ENCODE measurements at regions not wholly inside any gene's neighbourhood (a gene's known extent, or its start where the extent isn't known, plus 50 kb on each side); places are given as distances from the start of the nearest gene placed in this dataset.
"Not testable (repeated sequence)": the region's sequence is repeated elsewhere in the genome, so short reads cannot be mapped to it uniquely, and the experiment has no call there.

GRCh38 chr3:145259166-145259880 is 901.7 kb downstream of the PLOD2 start:
- ATAC-seq (no peak), DNase-seq (no peak)
- POLR2A ChIA-PET, result no interaction called here
- H3K9me3 Mint-ChIP-seq (ENCODE audit: insufficient read depth), result peaks cover 4% of the 10 kb centered on the region
- H3K27ac Mint-ChIP-seq, result no peak overlapping the region
- no peaks in the 10 kb centered on the region for H3K36me3 Mint-ChIP-seq (ENCODE audit: low read depth)
- no peaks in the 10 kb centered on the region for H3K4me1 Mint-ChIP-seq (ENCODE audit: low read depth)
- CTCF ChIA-PET, result interaction anchor here (0.7 kb wide), 1 partner anchor 11 kb away, joined by 3 read pairs; no protein-coding TSS in a partner anchor
- H3K4me3 Mint-ChIP-seq, result no peak overlapping the region
- no peaks in the 10 kb centered on the region for H3K27me3 Mint-ChIP-seq (ENCODE audit: low read depth)

GRCh38 chr3:145263458-145263857 is 897.5 kb downstream of the PLOD2 start:
- H3K27ac Mint-ChIP-seq; CTCF ChIA-PET; H3K4me1 Mint-ChIP-seq (ENCODE audit: low read depth); ATAC-seq; DNase-seq; H3K27me3 Mint-ChIP-seq (ENCODE audit: low read depth); H3K4me3 Mint-ChIP-seq; H3K36me3 Mint-ChIP-seq (ENCODE audit: low read depth); POLR2A ChIA-PET; H3K9me3 Mint-ChIP-seq (ENCODE audit: insufficient read depth): not testable (repeated sequence)

GRCh38 chr3:145266368-145266767 is 894.6 kb downstream of the PLOD2 start:
- ATAC-seq (no peak), DNase-seq (no peak)
- H3K9me3 Mint-ChIP-seq (ENCODE audit: insufficient read depth), result peaks cover 1% of the 10 kb centered on the region
- no peaks in the 10 kb centered on the region for H3K27me3 Mint-ChIP-seq (ENCODE audit: low read depth)
- ChIA-PET CTCF (no interaction called here), POLR2A (no interaction called here)
- no peaks in the 10 kb centered on the region for H3K4me1 Mint-ChIP-seq (ENCODE audit: low read depth)
- H3K27ac Mint-ChIP-seq, result no peak overlapping the region
- no peak overlapping the region for H3K4me3 Mint-ChIP-seq
- no peaks in the 10 kb centered on the region for H3K36me3 Mint-ChIP-seq (ENCODE audit: low read depth)

GRCh38 chr3:145269106-145269505 is 891.9 kb downstream of the PLOD2 start:
- ChIA-PET CTCF (no interaction called here), POLR2A (no interaction called here)
- ATAC-seq (no peak), DNase-seq (no peak)
- no peak overlapping the region for H3K27ac Mint-ChIP-seq
- H3K4me3 Mint-ChIP-seq, result no peak overlapping the region
- H3K4me1 Mint-ChIP-seq (ENCODE audit: low read depth), result no peaks in the 10 kb centered on the region
- H3K27me3 Mint-ChIP-seq (ENCODE audit: low read depth), result no peaks in the 10 kb centered on the region
- no peaks in the 10 kb centered on the region for H3K36me3 Mint-ChIP-seq (ENCODE audit: low read depth)
- peaks cover 6% of the 10 kb centered on the region for H3K9me3 Mint-ChIP-seq (ENCODE audit: insufficient read depth)

GRCh38 chr3:145272684-145273083 is 888.3 kb downstream of the PLOD2 start:
- no peak for ATAC-seq
- CTCF ChIA-PET, result no interaction called here
- no peaks in the 10 kb centered on the region for H3K4me1 Mint-ChIP-seq (ENCODE audit: low read depth)
- H3K4me3 Mint-ChIP-seq, result no peak overlapping the region
- no peak for DNase-seq
- no peak overlapping the region for H3K27ac Mint-ChIP-seq
- H3K27me3 Mint-ChIP-seq (ENCODE audit: low read depth), result no peaks in the 10 kb centered on the region
- peaks cover 14% of the 10 kb centered on the region for H3K9me3 Mint-ChIP-seq (ENCODE audit: insufficient read depth)
- no peaks in the 10 kb centered on the region for H3K36me3 Mint-ChIP-seq (ENCODE audit: low read depth)
- POLR2A ChIA-PET, result no interaction called here

GRCh38 chr3:145282505-145282904 is 878.5 kb downstream of the PLOD2 start:
- Mint-ChIP-seq H3K27me3 (ENCODE audit: low read depth) (no peaks in the 10 kb centered on the region), H3K36me3 (ENCODE audit: low read depth) (no peaks in the 10 kb centered on the region), H3K27ac (no peak overlapping the region), H3K4me3 (no peak overlapping the region), H3K4me1 (ENCODE audit: low read depth) (no peaks in the 10 kb centered on the region), H3K9me3 (ENCODE audit: insufficient read depth) (no peaks in the 10 kb centered on the region)
- DNase-seq (no peak), ATAC-seq (no peak)
- POLR2A ChIA-PET, result no interaction called here
- CTCF ChIA-PET, result no interaction called here

- DNase-seq (no peak), ATAC-seq (no peak)
- H3K9me3 Mint-ChIP-seq (ENCODE audit: insufficient read depth), result peaks cover 3% of the 10 kb centered on the region
- POLR2A ChIA-PET, result no interaction called here
- no peaks in the 10 kb centered on the region for H3K4me1 Mint-ChIP-seq (ENCODE audit: low read depth)
- H3K27ac Mint-ChIP-seq, result no peak overlapping the region
- CTCF ChIA-PET, result no interaction called here
- H3K36me3 Mint-ChIP-seq (ENCODE audit: low read depth), result no peaks in the 10 kb centered on the region
- no peaks in the 10 kb centered on the region for H3K27me3 Mint-ChIP-seq (ENCODE audit: low read depth)
- H3K4me3 Mint-ChIP-seq, result no peak overlapping the region
These were observed 874.0 kb downstream of the PLOD2 start for GRCh38 chr3:145286937-145287336.

- H3K9me3 Mint-ChIP-seq (ENCODE audit: insufficient read depth), result peaks cover 4% of the 10 kb centered on the region
- H3K36me3 Mint-ChIP-seq (ENCODE audit: low read depth), result no peaks in the 10 kb centered on the region
- no peaks in the 10 kb centered on the region for H3K4me1 Mint-ChIP-seq (ENCODE audit: low read depth)
- ChIA-PET POLR2A (no interaction called here), CTCF (no interaction called here)
- no peaks in the 10 kb centered on the region for H3K27me3 Mint-ChIP-seq (ENCODE audit: low read depth)
- DNase-seq (no peak), ATAC-seq (no peak)
- no peak overlapping the region for H3K27ac Mint-ChIP-seq
- H3K4me3 Mint-ChIP-seq, result no peak overlapping the region
These were observed 871.0 kb downstream of the PLOD2 start for GRCh38 chr3:145290010-145290409.

- H3K27ac Mint-ChIP-seq, result no peak overlapping the region
These were observed 866.4 kb downstream of the PLOD2 start for GRCh38 chr3:145294572-145294971.

GRCh38 chr3:145307272-145307671 is 853.7 kb downstream of the PLOD2 start:
- CTCF ChIA-PET, result no interaction called here
- Mint-ChIP-seq H3K27ac (no peak overlapping the region), H3K27me3 (ENCODE audit: low read depth) (no peaks in the 10 kb centered on the region), H3K4me1 (ENCODE audit: low read depth) (no peaks in the 10 kb centered on the region), H3K4me3 (no peak overlapping the region), H3K9me3 (ENCODE audit: insufficient read depth) (no peaks in the 10 kb centered on the region), H3K36me3 (ENCODE audit: low read depth) (no peaks in the 10 kb centered on the region)
- ATAC-seq, result no peak
- DNase-seq, result no peak
- POLR2A ChIA-PET, result no interaction called here

More at GRCh38 chr3:145294572-145294971, 866.4 kb downstream of the PLOD2 start:
- DNase-seq, result no peak
- POLR2A ChIA-PET, result no interaction called here
- no peak for ATAC-seq
- Mint-ChIP-seq H3K27me3 (ENCODE audit: low read depth) (no peaks in the 10 kb centered on the region), H3K4me1 (ENCODE audit: low read depth) (no peaks in the 10 kb centered on the region), H3K4me3 (no peak overlapping the region), H3K36me3 (ENCODE audit: low read depth) (no peaks in the 10 kb centered on the region), H3K9me3 (ENCODE audit: insufficient read depth) (peaks cover 24% of the 10 kb centered on the region)
- CTCF ChIA-PET, result no interaction called here

GRCh38 chr3:145313751-145314150 is 847.2 kb downstream of the PLOD2 start:
- no peak overlapping the region for H3K27ac Mint-ChIP-seq

GRCh38 chr3:145316253-145316652 is 844.7 kb downstream of the PLOD2 start:
- POLR2A ChIA-PET; H3K27me3 Mint-ChIP-seq (ENCODE audit: low read depth); H3K27ac Mint-ChIP-seq; H3K4me1 Mint-ChIP-seq (ENCODE audit: low read depth); DNase-seq; ATAC-seq; H3K36me3 Mint-ChIP-seq (ENCODE audit: low read depth); H3K4me3 Mint-ChIP-seq; CTCF ChIA-PET: not testable (repeated sequence)
- peaks cover 22% of the 10 kb centered on the region for H3K9me3 Mint-ChIP-seq (ENCODE audit: insufficient read depth)

More at GRCh38 chr3:145313751-145314150, 847.2 kb downstream of the PLOD2 start:
- Mint-ChIP-seq H3K4me3 (no peak overlapping the region), H3K27me3 (ENCODE audit: low read depth) (no peaks in the 10 kb centered on the region), H3K36me3 (ENCODE audit: low read depth) (no peaks in the 10 kb centered on the region), H3K9me3 (ENCODE audit: insufficient read depth) (peaks cover 19% of the 10 kb centered on the region), H3K4me1 (ENCODE audit: low read depth) (no peaks in the 10 kb centered on the region)
- ChIA-PET CTCF (no interaction called here), POLR2A (no interaction called here)
- ATAC-seq (no peak), DNase-seq (no peak)

GRCh38 chr3:145326666-145327065 is 834.3 kb downstream of the PLOD2 start:
- no peaks in the 10 kb centered on the region for H3K27me3 Mint-ChIP-seq (ENCODE audit: low read depth)
- peaks cover 5% of the 10 kb centered on the region for H3K9me3 Mint-ChIP-seq (ENCODE audit: insufficient read depth)
- H3K27ac Mint-ChIP-seq, result no peak overlapping the region
- H3K36me3 Mint-ChIP-seq (ENCODE audit: low read depth), result no peaks in the 10 kb centered on the region
- ChIA-PET CTCF (no interaction called here), POLR2A (no interaction called here)
- ATAC-seq (no peak), DNase-seq (no peak)
- H3K4me3 Mint-ChIP-seq, result no peak overlapping the region
- H3K4me1 Mint-ChIP-seq (ENCODE audit: low read depth), result no peaks in the 10 kb centered on the region
